HepG2 (cell line): ENCODE measurements at regions not wholly inside any gene's neighbourhood (a gene's known extent, or its start where the extent isn't known, plus 50 kb on each side); places are given as distances from the start of the nearest gene placed in this dataset.

Experiments
- ATAC-seq: fragments of 200-7000 bp; cut with Tn5 transposase; 3 replicates; pipeline ENCODE4 v1.9.1; 2020; ENCODE audit warnings: mild to moderate bottlenecking, moderate library complexity
- BruUV-seq: library from RNA; stranded (reverse); fragments of 400-500 nt; replicated peaks from 2 replicates; lab custom pipeline; 2021; lab: Mats Ljungman, UMichigan
- CTCF ChIA-PET: fragments of 300-600 bp; formaldehyde crosslinking; extraction: SDS; loops from one replicate; lab custom pipeline; 2021; ENCODE audit warnings: low total read pairs, inconsistent platforms, low intra/inter-chr PET ratio; lab: Yijun Ruan, JAX
- POLR2A ChIA-PET: fragments of 350-600 bp; sonication (Branson Sonifier 250); formaldehyde crosslinking; loops from one replicate; lab custom pipeline; 2020; ENCODE audit warnings: antibody characterized with exemption, inconsistent platforms; lab: Yijun Ruan, JAX
- DNase-seq: peaks from one replicate; pipeline ENCODE4 v3.0.0-alpha.2; 2015; ENCODE audit warnings: low spot score
- FAIRE-seq: peaks from 3 replicates; lab custom pipeline; 2011; peaks lifted over from hg19 to GRCh38; lab: Jason Lieb, UNC
- H2AFZ ChIP-seq: one replicate; pipeline ENCODE4 v1.6.1; 2011; ENCODE audit warnings: low read length, inconsistent platforms
- H3K27ac ChIP-seq: fragments of 300-600 bp; 3 replicates; pipeline ENCODE4 v1.8.0; 2011; ENCODE audit warnings: mixed run types, mild to moderate bottlenecking, mixed read lengths, low read length, inconsistent platforms; ENCODE audit not compliant: insufficient read depth; ENCODE audit errors: extremely low read length
- H3K27me3 ChIP-seq, 2 experiments: fragments of 200-600 bp in 1 of 2; 2 replicates in 1 of 2; 3 replicates in 1 of 2; pipeline versions ENCODE4 v1.6.0 to v1.8.0; 2011; ENCODE audit warnings: low read length in 2 of 2, mild to moderate bottlenecking in 2 of 2, moderate library complexity in 2 of 2, inconsistent platforms in 1 of 2; ENCODE audit not compliant: insufficient read depth in 2 of 2, control insufficient read depth in 1 of 2
- H3K36me3 ChIP-seq, 2 experiments: fragments of 200-600 bp in 1 of 2; replicated peaks in 1 of 2; 2 replicates in 1 of 2; 3 replicates in 1 of 2; pipeline versions ENCODE4 v1.5.1 to v1.8.0; 2011; ENCODE audit warnings: low read length in 2 of 2, inconsistent platforms in 1 of 2; ENCODE audit not compliant: insufficient read depth in 2 of 2, control insufficient read depth in 1 of 2
- H3K4me1 ChIP-seq: 2 replicates; pipeline ENCODE4 v1.5.1; 2012; ENCODE audit warnings: low read length, inconsistent platforms; ENCODE audit not compliant: insufficient read depth
- H3K4me2 ChIP-seq: 2 replicates; pipeline ENCODE4 v1.6.0; 2011; ENCODE audit warnings: low read depth, low read length, inconsistent platforms
- H3K4me3 ChIP-seq, 3 experiments: fragments of 200-600 bp in 1 of 3; sonication (generic), shearing (Covaris generic) in 1 of 3; replicated peaks in 1 of 3; 2 replicates each; pipeline ENCODE4 v1.5.1; 2011 to 2016; ENCODE audit warnings: low read length in 3 of 3, inconsistent platforms in 2 of 3, low read depth in 2 of 3, mild to moderate bottlenecking in 2 of 3, control low read depth in 1 of 3, mixed read lengths in 1 of 3; ENCODE audit not compliant: insufficient read depth in 1 of 3
- H3K79me2 ChIP-seq: one replicate; pipeline ENCODE4 v1.6.1; 2011; ENCODE audit warnings: low read length, inconsistent platforms; ENCODE audit not compliant: insufficient read depth
- H3K9ac ChIP-seq: 2 replicates; pipeline ENCODE4 v1.6.0; 2011; ENCODE audit warnings: mild to moderate bottlenecking, low read depth, low read length, inconsistent platforms; ENCODE audit not compliant: insufficient read depth
- H3K9me3 ChIP-seq: 2 replicates; pipeline ENCODE4 v1.5.1; 2012; ENCODE audit warnings: mild to moderate bottlenecking, low read length
- H4K20me1 ChIP-seq: 2 replicates; pipeline ENCODE4 v1.6.0; 2011; ENCODE audit warnings: inconsistent platforms, mild to moderate bottlenecking, low read length, moderate library complexity; ENCODE audit not compliant: insufficient read depth
- ELF3 ChIP-seq: IDR thresholded peaks from 2 replicates; pipeline ENCODE4 v1.6.1; 2016; ENCODE audit warnings: missing genetic modification reagents, missing compliant biosample characterization
- FLYWCH1 ChIP-seq: sonication (generic); formaldehyde crosslinking; IDR thresholded peaks from 2 replicates; pipeline ENCODE4 v1.8.1; 2023; ENCODE audit warnings: mild to moderate bottlenecking, missing genetic modification reagents
- GFI1 ChIP-seq: sonication (generic); formaldehyde crosslinking; IDR thresholded peaks from 2 replicates; pipeline ENCODE4 v1.5.0; 2020; ENCODE audit warnings: missing genetic modification reagents, mild to moderate bottlenecking, borderline replicate concordance
- HOXA3 ChIP-seq: sonication (generic); formaldehyde crosslinking; IDR thresholded peaks from 2 replicates; pipeline ENCODE4 v1.5.0; 2020; ENCODE audit warnings: missing genetic modification reagents
- MAFK ChIP-seq, 2 experiments: IDR thresholded peaks in 1 of 2; conservative IDR thresholded peaks in 1 of 2; 2 replicates each; pipeline ENCODE4 v1.6.1; 2011; ENCODE audit warnings: improper control_type of control experiment in 2 of 2, low read length in 2 of 2
- NCOA2 ChIP-seq: sonication (generic); formaldehyde crosslinking; IDR thresholded peaks from 2 replicates; pipeline ENCODE4 v1.8.0; 2022; ENCODE audit warnings: inconsistent platforms
- ZBTB21 ChIP-seq: sonication (generic); formaldehyde crosslinking; IDR thresholded peaks from 2 replicates; pipeline ENCODE4 v1.4.0; 2020; ENCODE audit warnings: missing genetic modification reagents
- ZBTB33 ChIP-seq: sonication (generic); formaldehyde crosslinking; IDR thresholded peaks from 2 replicates; pipeline ENCODE4 v1.4.0; 2020; ENCODE audit warnings: missing genetic modification reagents
- ZBTB37 ChIP-seq: sonication (generic); formaldehyde crosslinking; IDR thresholded peaks from 2 replicates; pipeline ENCODE4 v1.4.0; 2020; ENCODE audit warnings: mild to moderate bottlenecking, missing genetic modification reagents
- ZNF256 ChIP-seq: sonication (generic); formaldehyde crosslinking; conservative IDR thresholded peaks from 2 replicates; pipeline ENCODE4 v1.4.0; 2020; ENCODE audit warnings: missing genetic modification reagents
- ZNF34 ChIP-seq: sonication (generic); formaldehyde crosslinking; IDR thresholded peaks from 2 replicates; pipeline ENCODE4 v1.4.0; 2020; ENCODE audit warnings: mild to moderate bottlenecking, missing genetic modification reagents, borderline replicate concordance
- ZNF800 ChIP-seq: sonication (generic); formaldehyde crosslinking; IDR thresholded peaks from 2 replicates; pipeline ENCODE4 v1.4.0; 2020; ENCODE audit warnings: missing genetic modification reagents
- WGBS: methylation state at CpG from one replicate; pipeline ENCODE4 v1.1.6; 2017; ENCODE audit warnings: low lambda C conversion rate; 5-methylcytosine and 5-hydroxymethylcytosine counted together
- in situ Hi-C: cut with HindIII; loops from 2 replicates; pipeline ENCODE4 v1.10.0; 2017; ENCODE audit warnings: low pct_unique_long_range_greater_than_20kb; ENCODE audit not compliant: extremely low pct_ligation_motif_present
- intact Hi-C: fragments of 100-400 bp; cut with micrococcal nuclease; formaldehyde crosslinking; loops from one replicate; pipeline ENCODE4 v1.10.0; 2022; ENCODE audit not compliant: unreplicated experiment
- TF ChIP-seq, protein P1 (sequence below): sonication (generic); formaldehyde crosslinking; IDR thresholded peaks from 2 replicates; pipeline ENCODE4 v1.4.0; 2020; ENCODE audit warnings: mild to moderate bottlenecking, missing genetic modification reagents

- ATAC-seq (no peak), FAIRE-seq (no peak), DNase-seq (no peak)
- 0% methylated on average over 1 of the region's 1 CpG for WGBS
- Histone ChIP-seq H3K4me2 (no peak overlapping the region), H3K27ac (no peak overlapping the region), H3K4me1 (no peaks in the 10 kb centered on the region), H3K27me3 (no peaks in the 10 kb centered on the region), H3K9me3 (peaks cover 5% of the 10 kb centered on the region; the same call in 1 of the 2 replicates), H3K79me2 (no peaks in the 10 kb centered on the region), H3K4me3 (no peak overlapping the region), H3K36me3 (no peaks in the 10 kb centered on the region), H2AFZ (no peak overlapping the region), H3K9ac (no peak overlapping the region), H4K20me1 (no peaks in the 10 kb centered on the region)
- BruUV-seq = no TSS peak
- POLR2A ChIA-PET = no interaction called here
- CTCF ChIA-PET = no interaction called here
- intact Hi-C loops = no loop called here
- in situ Hi-C loops = no loop called here
- TF ChIP-seq ZNF800 (no peak), MAFK (conservative IDR thresholded peaks at IDR 0.05 in 1 of 2, IDR thresholded peaks at IDR 0.05 in 1 of 2; ENCODE audit: low read length in 2 of 2) (peak; percentile 28 to 62; a peak in 3 of 4 replicates)
Observed at GRCh38 chr5:20055301-20055700, 67.3 kb upstream of the CDH18 start.

GRCh38 chr5:20050262-20050661 lies 62.3 kb upstream of the CDH18 start:
- H3K36me3 ChIP-seq = no peaks in the 10 kb centered on the region
- no peak for DNase-seq
- no peaks in the 10 kb centered on the region for H3K4me1 ChIP-seq
- TF ChIP-seq NCOA2 = no peak
- no peak for TF ChIP-seq HOXA3 (CRISPR knock-in tag)
- TF ChIP-seq FLYWCH1 = no peak
- no peak for TF ChIP-seq ZNF34 (CRISPR knock-in tag)
- TF ChIP-seq ZBTB37 (CRISPR knock-in tag) = no peak
- no peak for TF ChIP-seq ZBTB33 (CRISPR knock-in tag)
- TF ChIP-seq ZNF256 (CRISPR knock-in tag) = no peak
- TF ChIP-seq, protein P1, sequence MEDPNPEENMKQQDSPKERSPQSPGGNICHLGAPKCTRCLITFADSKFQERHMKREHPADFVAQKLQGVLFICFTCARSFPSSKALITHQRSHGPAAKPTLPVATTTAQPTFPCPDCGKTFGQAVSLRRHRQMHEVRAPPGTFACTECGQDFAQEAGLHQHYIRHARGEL (CRISPR knock-in tag) = no peak
- no peak for TF ChIP-seq ZBTB21
- no peak for TF ChIP-seq ELF3
- no peak for TF ChIP-seq GFI1
- no peak for ATAC-seq
- no peak overlapping the region for H3K4me3 ChIP-seq
- no peak overlapping the region for H3K9ac ChIP-seq
- no peak overlapping the region for H3K4me2 ChIP-seq
- ChIA-PET CTCF (no interaction called here), POLR2A (no interaction called here)
- intact Hi-C loops (no loop called here), in situ Hi-C loops (no loop called here)
- H3K27ac ChIP-seq = no peak overlapping the region
- no peak for FAIRE-seq
- H3K79me2 ChIP-seq = no peaks in the 10 kb centered on the region
- H3K27me3 ChIP-seq = no peaks in the 10 kb centered on the region; a peak in 1 of 5 replicates
- no peak overlapping the region for H2AFZ ChIP-seq
- no TSS peak for BruUV-seq
- peaks cover 5% of the 10 kb centered on the region; the same call in 1 of the 2 replicates for H3K9me3 ChIP-seq
- no peaks in the 10 kb centered on the region for H4K20me1 ChIP-seq
